Cardiac muscle cell (in vitro differentiated cells and primary cell): ENCODE measurements at regions not wholly inside any gene's neighbourhood (a gene's known extent, or its start where the extent isn't known, plus 50 kb on each side); places are given as distances from the start of the nearest gene placed in this dataset.

Experiments
- DNase-seq, 2 donors: peaks; one replicate each; pipeline versions ENCODE4 v3.0.0 to v3.0.0-alpha.2; 2010 to 2017; ENCODE audit warnings: low read depth in 1 of 2, low spot score in 1 of 2
- H3K27ac ChIP-seq: fragments of 200-600 bp; sonication (generic); 2 replicates; pipeline ENCODE4 v1.5.1; 2016
- H3K27me3 ChIP-seq: fragments of 200-600 bp; sonication (generic); 2 replicates; pipeline ENCODE4 v1.6.0; 2016; ENCODE audit warnings: control low read depth
- H3K36me3 ChIP-seq: fragments of 200-600 bp; sonication (generic); 2 replicates; pipeline ENCODE4 v1.5.1; 2016; ENCODE audit warnings: control low read depth
- H3K4me1 ChIP-seq: fragments of 200-600 bp; sonication (generic); 2 replicates; pipeline ENCODE4 v1.8.1; 2017; ENCODE audit warnings: low read depth, mild to moderate bottlenecking, mixed run types
- H3K4me3 ChIP-seq: fragments of 200-600 bp; sonication (generic); 2 replicates; pipeline ENCODE4 v1.5.1; 2016; ENCODE audit warnings: mild to moderate bottlenecking
- H3K9me3 ChIP-seq: fragments of 200-600 bp; sonication (generic); 2 replicates; pipeline ENCODE4 v1.5.1; 2017; ENCODE audit warnings: low read depth, mild to moderate bottlenecking, control low read depth
- TF ChIP-seq, protein P1 (sequence below): IDR thresholded peaks from 2 replicates; pipeline ENCODE4 v1.5.1; 2012; ENCODE audit warnings: low read depth, mild to moderate bottlenecking, low read length

DNA sequence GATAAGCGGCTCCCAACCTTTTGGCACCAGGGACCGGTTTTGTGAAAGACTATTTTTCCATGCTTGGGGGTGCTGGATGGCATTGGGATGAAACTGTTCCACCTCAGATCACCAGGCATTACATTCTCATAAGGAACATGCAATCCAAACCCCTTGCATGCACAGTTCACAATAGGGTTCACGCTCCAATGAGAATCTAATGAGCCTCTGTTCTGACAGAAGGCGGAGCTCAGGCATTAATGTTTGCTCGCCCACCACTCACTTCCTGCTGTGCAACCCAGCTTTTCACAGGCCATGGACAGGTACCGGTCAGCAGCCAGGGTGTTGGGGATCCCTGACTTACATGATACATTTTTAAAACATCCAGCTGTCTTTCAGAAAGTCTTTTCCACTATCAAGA lies 187.3 kb downstream of the SLC39A8 start:
- H3K4me3 ChIP-seq: no peak overlapping the region
- TF ChIP-seq, protein P1, sequence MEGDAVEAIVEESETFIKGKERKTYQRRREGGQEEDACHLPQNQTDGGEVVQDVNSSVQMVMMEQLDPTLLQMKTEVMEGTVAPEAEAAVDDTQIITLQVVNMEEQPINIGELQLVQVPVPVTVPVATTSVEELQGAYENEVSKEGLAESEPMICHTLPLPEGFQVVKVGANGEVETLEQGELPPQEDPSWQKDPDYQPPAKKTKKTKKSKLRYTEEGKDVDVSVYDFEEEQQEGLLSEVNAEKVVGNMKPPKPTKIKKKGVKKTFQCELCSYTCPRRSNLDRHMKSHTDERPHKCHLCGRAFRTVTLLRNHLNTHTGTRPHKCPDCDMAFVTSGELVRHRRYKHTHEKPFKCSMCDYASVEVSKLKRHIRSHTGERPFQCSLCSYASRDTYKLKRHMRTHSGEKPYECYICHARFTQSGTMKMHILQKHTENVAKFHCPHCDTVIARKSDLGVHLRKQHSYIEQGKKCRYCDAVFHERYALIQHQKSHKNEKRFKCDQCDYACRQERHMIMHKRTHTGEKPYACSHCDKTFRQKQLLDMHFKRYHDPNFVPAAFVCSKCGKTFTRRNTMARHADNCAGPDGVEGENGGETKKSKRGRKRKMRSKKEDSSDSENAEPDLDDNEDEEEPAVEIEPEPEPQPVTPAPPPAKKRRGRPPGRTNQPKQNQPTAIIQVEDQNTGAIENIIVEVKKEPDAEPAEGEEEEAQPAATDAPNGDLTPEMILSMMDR: no peak
- H3K27me3 ChIP-seq: no peaks in the 10 kb centered on the region
- no peaks in the 10 kb centered on the region for H3K36me3 ChIP-seq
- no peak for DNase-seq
- no peaks in the 10 kb centered on the region for H3K4me1 ChIP-seq
- no peak overlapping the region for H3K27ac ChIP-seq
- H3K9me3 ChIP-seq: no peaks in the 10 kb centered on the region

DNA sequence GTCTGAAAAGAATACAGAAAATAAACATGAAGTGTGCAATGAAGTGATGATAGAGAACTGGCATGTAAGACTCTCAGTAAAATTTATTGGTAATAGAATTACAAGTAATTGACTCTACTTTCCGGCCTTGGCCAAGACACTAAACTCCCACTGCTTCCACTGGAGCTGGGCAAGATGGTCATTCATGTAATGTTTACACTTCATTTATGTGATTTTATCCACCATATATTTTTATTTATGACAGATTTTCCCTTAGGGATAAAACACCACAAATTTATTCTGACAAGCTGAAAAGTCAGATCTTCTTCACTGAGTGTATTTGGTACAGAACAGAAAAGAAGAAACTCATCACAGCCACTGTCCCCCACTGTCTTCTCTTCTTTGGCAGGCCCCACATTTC lies 191.9 kb downstream of the SLC39A8 start:
- H3K27ac ChIP-seq: no peak overlapping the region
- DNase-seq: no peak
- H3K9me3 ChIP-seq: no peaks in the 10 kb centered on the region
- peaks cover 6% of the 10 kb centered on the region for H3K4me1 ChIP-seq
- H3K4me3 ChIP-seq: no peak overlapping the region
- TF ChIP-seq, protein P1: no peak
- H3K36me3 ChIP-seq: no peaks in the 10 kb centered on the region
- H3K27me3 ChIP-seq: no peaks in the 10 kb centered on the region

DNA sequence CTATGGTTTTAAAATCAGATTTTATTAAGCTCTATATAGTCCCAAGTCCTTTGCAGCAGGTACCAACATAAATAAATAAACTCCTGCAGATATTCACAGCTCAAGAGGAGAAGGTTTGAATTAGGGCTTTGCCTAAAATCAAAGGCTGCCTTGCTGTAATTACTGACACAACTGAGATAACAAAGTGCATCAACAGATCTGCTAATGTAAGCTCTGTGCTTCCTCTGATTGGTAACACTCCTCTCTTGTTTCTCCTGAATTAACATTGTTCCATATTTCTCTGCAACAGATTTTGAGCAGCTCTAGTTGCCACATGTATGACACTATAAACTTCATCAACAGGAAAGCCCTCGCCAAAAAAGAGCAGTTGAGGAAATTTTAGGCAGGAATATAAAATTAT lies 193.6 kb downstream of the SLC39A8 start:
- no peaks in the 10 kb centered on the region for H3K36me3 ChIP-seq
- H3K27me3 ChIP-seq: no peaks in the 10 kb centered on the region
- DNase-seq: no peak
- H3K4me1 ChIP-seq: peaks cover 6% of the 10 kb centered on the region
- H3K9me3 ChIP-seq: no peaks in the 10 kb centered on the region
- no peak overlapping the region for H3K27ac ChIP-seq
- no peak overlapping the region for H3K4me3 ChIP-seq
- TF ChIP-seq, protein P1: no peak

DNA sequence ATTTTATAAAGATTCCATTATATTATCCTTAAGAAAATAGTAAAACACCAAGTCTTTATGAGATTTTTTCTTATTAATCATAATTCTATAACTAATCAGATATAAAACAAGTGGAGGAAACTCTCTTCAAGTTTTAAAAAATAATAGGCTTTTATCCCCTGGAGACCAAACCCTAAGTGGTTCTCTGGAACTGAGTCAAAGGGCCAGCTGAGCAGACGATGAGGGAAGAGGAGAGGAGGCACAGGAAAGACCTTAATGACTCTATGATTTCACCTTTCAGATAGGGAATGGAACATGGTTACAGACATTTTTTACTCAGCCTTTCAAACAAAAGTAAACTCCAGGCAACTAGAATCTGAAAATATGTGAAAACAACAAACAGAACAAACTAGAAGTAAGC lies 201.8 kb downstream of the SLC39A8 start:
- DNase-seq: no peak
- Histone ChIP-seq H3K9me3 (no peaks in the 10 kb centered on the region), H3K27me3 (no peaks in the 10 kb centered on the region), H3K27ac (no peak overlapping the region), H3K4me3 (no peak overlapping the region), H3K36me3 (no peaks in the 10 kb centered on the region), H3K4me1 (no peaks in the 10 kb centered on the region)
- TF ChIP-seq, protein P1: no peak

- Histone ChIP-seq H3K36me3 (no peaks in the 10 kb centered on the region), H3K4me1 (no peaks in the 10 kb centered on the region), H3K27me3 (no peaks in the 10 kb centered on the region), H3K27ac (no peak overlapping the region), H3K4me3 (no peak overlapping the region), H3K9me3 (no peaks in the 10 kb centered on the region)
- TF ChIP-seq, protein P1: no peak
- DNase-seq: no peak
Measured at GRCh38 chr4:102141842-102142241, 203.4 kb downstream of the SLC39A8 start.

- Histone ChIP-seq H3K4me1 (no peaks in the 10 kb centered on the region), H3K27ac (no peak overlapping the region)
- no peak for DNase-seq
Measured at GRCh38 chr4:102139932-102140331, 205.3 kb downstream of the SLC39A8 start.

More at GRCh38 chr4:102139932-102140331, 205.3 kb downstream of the SLC39A8 start:
- no peaks in the 10 kb centered on the region for H3K36me3 ChIP-seq
- no peak overlapping the region for H3K4me3 ChIP-seq
- H3K9me3 ChIP-seq: no peaks in the 10 kb centered on the region
- TF ChIP-seq, protein P1: no peak
- H3K27me3 ChIP-seq: no peaks in the 10 kb centered on the region
